Karpas-422 (cell line): ENCODE measurements at regions not wholly inside any gene's neighbourhood (a gene's known extent, or its start where the extent isn't known, plus 50 kb on each side); places are given as distances from the start of the nearest gene placed in this dataset.

Source experiments
- DNase-seq: peaks from one replicate; pipeline ENCODE4 v3.0.0-alpha.2; 2015
- H2AFZ ChIP-seq: fragments of 200-600 bp; sonication (generic); 2 replicates; pipeline ENCODE4 v1.6.1; 2014; ENCODE audit warnings: antibody characterized with exemption, low read length, mixed read lengths
- H3K27ac ChIP-seq: fragments of 200-600 bp; sonication (generic); 2 replicates; pipeline ENCODE4 v1.5.1; 2014; ENCODE audit warnings: mild to moderate bottlenecking, low read length, moderate library complexity
- H3K27me3 ChIP-seq: fragments of 200-600 bp; sonication (generic); 2 replicates; pipeline ENCODE4 v1.6.1; 2014; ENCODE audit warnings: low read length, mixed read lengths
- H3K36me3 ChIP-seq: fragments of 200-600 bp; sonication (generic); 2 replicates; pipeline ENCODE4 v1.6.1; 2014; ENCODE audit warnings: low read length, mixed read lengths; ENCODE audit not compliant: insufficient read depth
- H3K4me1 ChIP-seq: fragments of 200-600 bp; sonication (generic); 2 replicates; pipeline ENCODE4 v1.6.1; 2014; ENCODE audit warnings: mild to moderate bottlenecking, low read length, mixed read lengths
- H3K4me2 ChIP-seq: fragments of 200-600 bp; sonication (generic); 2 replicates; pipeline ENCODE4 v1.6.1; 2014; ENCODE audit warnings: low read length, low read depth, mild to moderate bottlenecking; ENCODE audit not compliant: poor library complexity, severe bottlenecking
- H3K4me3 ChIP-seq: fragments of 200-600 bp; sonication (generic); 2 replicates; pipeline ENCODE4 v1.5.1; 2014; ENCODE audit warnings: mild to moderate bottlenecking, antibody characterized with exemption, low read length, mixed read lengths
- H3K79me2 ChIP-seq: fragments of 200-600 bp; sonication (generic); 2 replicates; pipeline ENCODE4 v1.6.1; 2014; ENCODE audit warnings: mild to moderate bottlenecking, low read length, mixed read lengths
- H3K9ac ChIP-seq: fragments of 200-600 bp; sonication (generic); 2 replicates; pipeline ENCODE4 v1.6.0; 2014; ENCODE audit warnings: low read length
- H3K9me2 ChIP-seq: fragments of 200-600 bp; sonication (generic), shearing (Covaris generic); replicated peaks from 2 replicates; pipeline ENCODE4 v1.6.0; 2014; ENCODE audit warnings: mild to moderate bottlenecking, low read length, moderate library complexity; ENCODE audit not compliant: insufficient read depth
- H3K9me3 ChIP-seq: fragments of 300-700, 200-600 bp; sonication (generic); 2 replicates; pipeline ENCODE4 v1.6.1; 2014; ENCODE audit warnings: low read length, mixed read lengths
- H4K20me1 ChIP-seq: fragments of 200-600 bp; sonication (generic); 2 replicates; pipeline ENCODE4 v1.6.1; 2014; ENCODE audit warnings: mild to moderate bottlenecking, antibody characterized with exemption, low read length, low read depth; ENCODE audit not compliant: insufficient read depth

GRCh38 chr17:49915260-49915659 is 53.7 kb upstream of the DLX4 start:
- no peaks in the 10 kb centered on the region for H3K9me3 ChIP-seq
- no peaks in the 10 kb centered on the region for H3K9me2 ChIP-seq
- no peaks in the 10 kb centered on the region for H3K36me3 ChIP-seq
- no peak overlapping the region for H2AFZ ChIP-seq
- no peak overlapping the region for H3K9ac ChIP-seq
- no peak overlapping the region for H3K4me2 ChIP-seq
- H3K79me2 ChIP-seq = no peaks in the 10 kb centered on the region
- DNase-seq = no peak
- H3K27ac ChIP-seq = no peak overlapping the region
- H3K27me3 ChIP-seq = no peaks in the 10 kb centered on the region
- no peaks in the 10 kb centered on the region for H3K4me1 ChIP-seq
- H4K20me1 ChIP-seq = no peaks in the 10 kb centered on the region
- H3K4me3 ChIP-seq = no peak overlapping the region

GRCh38 chr17:49915670-49916069 is 53.3 kb upstream of the DLX4 start:
- no peaks in the 10 kb centered on the region for H3K79me2 ChIP-seq
- no peak overlapping the region for H2AFZ ChIP-seq
- DNase-seq = no peak
- H3K4me3 ChIP-seq = no peak overlapping the region
- H3K36me3 ChIP-seq = no peaks in the 10 kb centered on the region
- no peak overlapping the region for H3K4me2 ChIP-seq
- H3K4me1 ChIP-seq = no peaks in the 10 kb centered on the region
- no peaks in the 10 kb centered on the region for H3K27me3 ChIP-seq
- no peaks in the 10 kb centered on the region for H4K20me1 ChIP-seq
- no peaks in the 10 kb centered on the region for H3K9me2 ChIP-seq
- H3K9me3 ChIP-seq = no peaks in the 10 kb centered on the region
- no peak overlapping the region for H3K9ac ChIP-seq
- no peak overlapping the region for H3K27ac ChIP-seq

- no peak for DNase-seq
- H3K36me3 ChIP-seq = no peaks in the 10 kb centered on the region
- H3K4me2 ChIP-seq = no peak overlapping the region
- no peak overlapping the region for H3K9ac ChIP-seq
- no peak overlapping the region for H2AFZ ChIP-seq
- H3K27ac ChIP-seq = no peak overlapping the region
- H3K4me1 ChIP-seq = no peaks in the 10 kb centered on the region
- no peaks in the 10 kb centered on the region for H3K79me2 ChIP-seq
- no peaks in the 10 kb centered on the region for H3K9me3 ChIP-seq
- no peak overlapping the region for H3K4me3 ChIP-seq
- H4K20me1 ChIP-seq = no peaks in the 10 kb centered on the region
- no peaks in the 10 kb centered on the region for H3K9me2 ChIP-seq
- H3K27me3 ChIP-seq = no peaks in the 10 kb centered on the region
These were observed 52.0 kb upstream of the DLX4 start for GRCh38 chr17:49916854-49917515.

GRCh38 chr17:49918591-49918990 is 50.4 kb upstream of the DLX4 start:
- Histone ChIP-seq H3K36me3 (no peaks in the 10 kb centered on the region), H3K9ac (no peak overlapping the region), H3K4me2 (no peak overlapping the region), H3K9me3 (no peaks in the 10 kb centered on the region), H3K9me2 (no peaks in the 10 kb centered on the region), H3K27me3 (no peaks in the 10 kb centered on the region), H2AFZ (no peak overlapping the region), H3K4me1 (no peaks in the 10 kb centered on the region), H3K27ac (no peak overlapping the region), H3K4me3 (no peak overlapping the region), H4K20me1 (no peaks in the 10 kb centered on the region), H3K79me2 (no peaks in the 10 kb centered on the region)
- DNase-seq = no peak
